Activated naive CD4-positive, alpha-beta T cell treated with anti-CD3 and anti-CD28 coated beads for 36 hours (primary cell): ENCODE measurements at regions not wholly inside any gene's neighbourhood (a gene's known extent, or its start where the extent isn't known, plus 50 kb on each side); places are given as distances from the start of the nearest gene placed in this dataset.

Experiments
- CTCF ChIA-PET: fragments of 350-600 bp; sonication (Branson Sonifier 250); formaldehyde crosslinking; loops from one replicate; lab custom pipeline; 2021; ENCODE audit warnings: antibody characterized with exemption; lab: Charles Lee
- DNase-seq: peaks from one replicate; pipeline ENCODE4 v3.0.0-alpha.2; 2020
- H3K27ac Mint-ChIP-seq: one replicate; pipeline ENCODE4 v1.8.0; 2021; ENCODE audit warnings: mild to moderate bottlenecking, mixed read lengths
- H3K27me3 Mint-ChIP-seq: one replicate; pipeline ENCODE4 v1.8.0; 2021; ENCODE audit warnings: low read depth, mixed read lengths
- H3K36me3 Mint-ChIP-seq: one replicate; pipeline ENCODE4 v1.8.0; 2021; ENCODE audit warnings: low read depth, mixed read lengths
- H3K4me1 Mint-ChIP-seq: one replicate; pipeline ENCODE4 v1.8.0; 2021; ENCODE audit warnings: low read depth, mixed read lengths
- H3K4me3 Mint-ChIP-seq: one replicate; pipeline ENCODE4 v1.8.0; 2021; ENCODE audit warnings: mild to moderate bottlenecking, moderate library complexity, mixed read lengths
- H3K9me3 Mint-ChIP-seq: one replicate; pipeline ENCODE4 v1.8.0; 2021; ENCODE audit warnings: mixed read lengths
- intact Hi-C: fragments of 100-400 bp; cut with micrococcal nuclease; formaldehyde crosslinking; loops from one replicate; pipeline ENCODE4 v1.15.1; 2023

DNA sequence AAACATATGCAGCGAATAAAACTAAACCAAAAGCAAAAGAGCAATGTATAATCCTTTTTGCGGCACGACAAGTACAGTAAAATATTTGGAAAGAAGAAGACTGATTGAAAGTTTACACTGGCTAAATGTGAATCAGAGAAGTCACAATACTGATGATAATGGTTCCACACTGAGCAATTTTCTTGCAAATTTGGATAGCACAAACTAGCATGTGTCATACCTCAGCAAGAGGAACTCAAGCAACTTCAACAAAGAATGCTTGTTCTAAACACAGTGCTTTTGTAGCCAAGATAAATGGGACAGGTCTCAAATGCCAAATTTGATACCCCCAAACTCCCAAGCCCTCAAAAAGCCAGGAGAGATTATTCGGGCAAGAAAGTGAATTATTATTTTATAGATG, 839.1 kb downstream of the GALC start:
- intact Hi-C loops, result no loop called here
- no peak overlapping the region for H3K27ac Mint-ChIP-seq
- H3K4me3 Mint-ChIP-seq, result no peak overlapping the region
- no peaks in the 10 kb centered on the region for H3K4me1 Mint-ChIP-seq
- CTCF ChIA-PET, result no interaction called here
- H3K9me3 Mint-ChIP-seq, result peaks cover 5% of the 10 kb centered on the region
- no peaks in the 10 kb centered on the region for H3K27me3 Mint-ChIP-seq
- no peak for DNase-seq
- no peaks in the 10 kb centered on the region for H3K36me3 Mint-ChIP-seq

DNA sequence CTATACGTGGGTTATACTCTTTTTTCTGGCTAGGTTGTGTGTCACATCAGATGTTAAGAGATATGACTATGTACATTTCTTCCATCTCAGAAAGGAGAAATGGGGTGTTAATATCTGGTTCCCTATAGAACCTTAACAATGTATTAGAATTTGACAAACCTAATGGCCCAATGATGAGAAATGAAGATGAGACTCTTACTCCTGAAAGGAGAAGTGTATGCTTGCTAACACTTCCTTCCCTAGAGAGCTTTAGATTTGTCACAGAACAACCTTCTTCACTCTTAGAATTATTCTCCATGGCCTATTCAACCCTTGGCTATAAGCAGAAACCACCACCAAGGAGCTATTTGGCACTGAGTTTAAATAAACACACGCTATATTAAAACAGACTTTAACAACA, 839.6 kb downstream of the GALC start:
- Mint-ChIP-seq H3K27me3 (no peaks in the 10 kb centered on the region), H3K4me3 (no peak overlapping the region), H3K36me3 (no peaks in the 10 kb centered on the region), H3K4me1 (no peaks in the 10 kb centered on the region), H3K9me3 (peaks cover 5% of the 10 kb centered on the region), H3K27ac (no peak overlapping the region)
- CTCF ChIA-PET, result no interaction called here
- no peak for DNase-seq
- intact Hi-C loops, result no loop called here

DNA sequence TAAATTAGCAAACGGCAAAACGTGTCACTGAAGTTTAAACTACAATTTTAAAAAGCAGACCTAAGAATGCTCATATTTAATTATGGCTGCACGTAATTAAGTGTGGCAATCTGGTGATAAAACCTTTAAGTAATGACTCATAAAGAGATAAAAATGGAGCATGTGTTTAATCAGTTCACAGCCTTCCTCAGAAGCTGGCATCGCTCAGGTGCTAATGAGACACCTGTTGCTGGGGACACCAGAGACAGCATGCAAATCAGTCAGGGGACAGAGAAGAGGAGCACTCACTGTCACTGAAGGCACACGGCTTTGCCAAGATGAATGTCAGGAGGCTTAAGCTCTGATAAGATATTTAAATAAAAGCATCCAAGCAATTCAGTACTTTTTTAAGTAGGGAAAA, 840.3 kb downstream of the GALC start:
- no peaks in the 10 kb centered on the region for H3K27me3 Mint-ChIP-seq
- H3K4me3 Mint-ChIP-seq, result no peak overlapping the region
- no peaks in the 10 kb centered on the region for H3K36me3 Mint-ChIP-seq
- no peaks in the 10 kb centered on the region for H3K4me1 Mint-ChIP-seq
- CTCF ChIA-PET, result interaction anchor here (0.7 kb wide), 1 partner anchor 37 kb away, joined by 5 read pairs; no protein-coding TSS in a partner anchor
- intact Hi-C loops, result no loop called here
- peaks cover 3% of the 10 kb centered on the region for H3K9me3 Mint-ChIP-seq
- H3K27ac Mint-ChIP-seq, result no peak overlapping the region
- no peak for DNase-seq

DNA sequence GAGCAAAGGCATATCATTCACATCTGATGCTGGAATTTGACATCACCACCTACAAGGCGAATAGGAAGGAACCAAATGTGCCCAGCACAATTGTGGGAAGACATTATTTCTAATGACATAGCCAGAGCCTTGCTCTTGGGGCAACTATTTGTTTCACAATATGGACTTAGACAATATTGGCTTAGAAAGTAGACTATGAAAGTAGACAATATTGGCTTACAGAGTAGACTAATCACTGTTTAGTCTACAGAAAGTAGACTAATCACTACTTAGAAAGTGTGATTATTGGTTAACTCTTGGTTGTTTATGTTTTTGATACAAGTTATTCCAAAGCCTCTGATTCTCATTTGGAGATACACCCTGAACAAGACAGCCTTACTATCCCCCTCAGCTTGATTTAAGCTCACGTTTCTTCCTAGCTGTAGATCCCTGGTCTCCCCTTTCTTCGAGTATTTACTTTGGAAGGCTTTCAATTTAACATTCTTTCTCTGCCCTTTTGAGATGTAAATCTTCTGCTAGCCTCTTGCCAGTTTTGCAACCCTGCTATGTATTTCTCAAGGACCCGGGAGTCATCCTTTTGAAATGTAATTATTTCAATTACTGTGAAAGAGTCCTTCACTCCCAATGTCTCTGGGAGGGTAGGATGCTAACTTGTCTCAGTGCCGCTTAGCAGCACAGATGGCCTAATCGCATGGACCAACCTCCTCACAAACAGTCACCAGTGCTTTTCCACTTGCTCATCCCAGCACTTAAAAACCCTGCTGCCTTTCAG, 843.2 kb downstream of the GALC start:
- Mint-ChIP-seq H3K9me3 (peaks cover 3% of the 10 kb centered on the region), H3K27ac (no peak overlapping the region), H3K4me1 (no peaks in the 10 kb centered on the region), H3K36me3 (no peaks in the 10 kb centered on the region), H3K4me3 (no peak overlapping the region), H3K27me3 (no peaks in the 10 kb centered on the region)
- CTCF ChIA-PET, result no interaction called here
- intact Hi-C loops, result no loop called here
- no peak for DNase-seq

DNA sequence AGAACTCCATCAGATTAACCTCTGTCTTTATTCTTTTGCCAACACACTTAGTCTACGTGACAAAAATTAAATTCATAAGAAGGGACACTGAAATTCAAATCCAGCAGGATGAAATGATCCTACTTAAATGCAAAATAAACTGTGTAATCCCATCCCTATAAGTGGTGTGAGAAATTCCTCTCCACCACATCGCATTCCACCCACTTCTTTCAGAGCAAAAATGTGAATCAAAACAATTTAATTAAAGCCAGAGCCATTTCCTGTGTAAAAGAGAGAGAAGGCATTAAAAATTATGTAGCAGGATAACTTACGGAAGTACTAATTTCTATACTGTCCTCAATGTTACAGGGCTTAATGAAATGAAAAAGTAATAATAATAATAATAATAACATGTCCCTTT, 844.3 kb downstream of the GALC start:
- intact Hi-C loops, result no loop called here
- Mint-ChIP-seq H3K9me3 (peaks cover 3% of the 10 kb centered on the region), H3K4me1 (no peaks in the 10 kb centered on the region), H3K4me3 (no peak overlapping the region), H3K27ac (no peak overlapping the region), H3K36me3 (no peaks in the 10 kb centered on the region), H3K27me3 (no peaks in the 10 kb centered on the region)
- CTCF ChIA-PET, result no interaction called here
- DNase-seq, result no peak

DNA sequence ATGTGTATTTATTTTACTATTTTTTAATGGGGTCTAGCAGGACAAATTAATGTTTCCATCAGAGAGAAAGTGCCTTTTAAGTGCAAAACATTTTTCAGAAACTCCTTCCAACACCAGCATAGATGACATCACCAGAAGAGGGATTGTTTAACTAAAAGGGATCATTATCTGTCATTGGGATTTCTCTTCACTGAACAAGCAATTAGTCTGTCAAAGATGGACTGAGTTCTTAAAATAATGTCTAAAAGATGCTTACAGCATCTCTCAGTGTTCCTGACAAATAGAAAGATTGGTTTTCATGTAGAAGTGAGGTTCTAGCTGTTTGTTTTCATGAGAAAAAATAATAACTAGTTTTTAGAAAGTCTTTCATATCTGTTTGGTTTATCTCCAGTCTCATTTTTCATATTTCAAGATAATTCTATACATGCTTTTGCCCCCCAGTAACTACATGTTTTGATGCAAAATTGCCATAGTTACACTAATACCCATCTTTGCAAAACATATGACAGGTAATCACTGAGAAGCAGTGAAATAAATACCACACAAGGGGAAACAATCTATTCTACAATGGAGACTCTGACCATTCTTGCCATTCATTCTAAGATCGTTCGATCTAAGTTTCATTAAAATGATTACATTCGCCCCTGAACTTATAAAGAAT, 850.3 kb downstream of the GALC start:
- Mint-ChIP-seq H3K4me3 (no peak overlapping the region), H3K4me1 (no peaks in the 10 kb centered on the region), H3K9me3 (no peaks in the 10 kb centered on the region), H3K27ac (no peak overlapping the region), H3K36me3 (no peaks in the 10 kb centered on the region), H3K27me3 (no peaks in the 10 kb centered on the region)
- CTCF ChIA-PET, result no interaction called here
- intact Hi-C loops, result no loop called here
- DNase-seq, result no peak

DNA sequence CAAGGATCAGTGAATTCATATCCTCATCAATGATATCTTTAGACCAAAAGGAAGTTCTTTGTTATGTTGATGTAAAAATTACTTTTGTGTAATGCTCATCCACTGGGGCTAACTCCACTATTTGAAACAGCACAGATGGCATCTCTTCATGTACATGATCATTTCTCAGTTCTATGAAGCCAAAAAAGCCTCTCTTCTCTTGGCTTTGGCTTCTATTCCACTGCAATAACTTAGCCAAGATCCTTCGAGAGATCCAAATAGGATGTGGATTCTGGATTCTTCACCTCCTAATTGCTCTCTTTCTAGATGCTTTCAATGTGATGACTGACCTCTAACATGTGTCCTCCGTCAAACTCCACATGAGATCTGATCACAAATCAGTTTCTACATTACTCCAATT, 851.2 kb downstream of the GALC start:
- Mint-ChIP-seq H3K27ac (no peak overlapping the region), H3K4me3 (no peak overlapping the region), H3K4me1 (no peaks in the 10 kb centered on the region), H3K9me3 (no peaks in the 10 kb centered on the region), H3K36me3 (no peaks in the 10 kb centered on the region), H3K27me3 (no peaks in the 10 kb centered on the region)
- DNase-seq, result no peak
- CTCF ChIA-PET, result no interaction called here
- intact Hi-C loops, result no loop called here

DNA sequence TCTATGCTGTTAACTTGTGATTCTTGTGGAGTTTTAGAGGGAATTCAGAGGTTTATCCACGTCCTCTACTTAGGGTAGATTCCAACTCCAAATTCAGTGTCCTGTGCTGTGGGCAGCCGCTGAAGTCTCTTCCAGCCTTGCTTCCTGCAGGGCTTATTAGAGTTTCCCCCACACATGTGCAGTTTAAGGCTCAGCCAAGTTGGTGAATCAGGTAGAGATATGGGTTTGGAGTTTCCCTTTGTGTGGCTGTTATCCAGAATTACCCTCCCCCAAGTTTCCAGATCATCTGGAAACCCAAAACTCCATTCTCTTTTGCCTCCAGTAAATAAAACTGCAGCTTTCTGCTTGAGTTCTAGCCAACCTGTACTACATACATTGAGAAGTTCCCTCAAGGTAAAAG, 853.7 kb downstream of the GALC start:
- H3K4me3 Mint-ChIP-seq, result no peak overlapping the region

DNA sequence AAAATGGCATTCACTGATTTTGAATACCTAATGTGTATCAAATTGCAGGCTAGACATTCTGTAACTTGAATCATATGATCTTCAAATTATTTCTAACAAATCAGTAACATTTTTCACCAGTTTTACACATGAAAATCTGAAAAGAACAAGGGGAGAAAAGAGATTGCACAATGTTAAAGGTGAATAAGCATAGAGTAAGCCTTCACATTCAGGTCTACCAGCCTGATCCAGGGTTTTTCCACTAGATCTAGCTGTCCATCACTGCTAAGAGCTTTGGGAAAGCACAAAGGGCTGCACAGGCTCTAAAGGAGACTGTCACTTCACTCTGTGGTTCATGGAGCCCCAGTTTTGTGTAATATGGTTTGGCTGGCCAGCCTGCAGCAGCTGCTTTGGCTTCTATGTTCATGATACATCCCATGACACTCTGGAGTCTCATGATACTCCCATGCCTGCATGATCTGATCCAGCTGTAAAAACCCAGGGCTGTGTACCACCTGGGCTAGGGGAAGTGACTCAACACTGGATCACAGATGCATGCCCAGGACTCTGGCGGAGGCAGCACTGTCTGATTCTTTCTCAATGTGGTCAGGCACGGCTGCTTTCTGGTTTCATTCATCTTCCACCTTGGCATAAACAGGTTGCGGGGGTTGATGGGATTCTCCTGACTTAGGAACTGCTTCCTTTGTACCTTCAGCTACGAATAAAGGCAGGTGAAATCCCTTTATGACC, 859.7 kb downstream of the GALC start:
- CTCF ChIA-PET, result no interaction called here
- Mint-ChIP-seq H3K4me3 (no peak overlapping the region), H3K27me3 (no peaks in the 10 kb centered on the region), H3K27ac (no peak overlapping the region), H3K4me1 (no peaks in the 10 kb centered on the region), H3K36me3 (no peaks in the 10 kb centered on the region), H3K9me3 (no peaks in the 10 kb centered on the region)
- intact Hi-C loops, result no loop called here
- DNase-seq, result no peak

More for the DNA sequence above, 853.7 kb downstream of the GALC start:
- Mint-ChIP-seq H3K36me3 (no peaks in the 10 kb centered on the region), H3K27ac (no peak overlapping the region), H3K9me3 (no peaks in the 10 kb centered on the region), H3K27me3 (no peaks in the 10 kb centered on the region), H3K4me1 (no peaks in the 10 kb centered on the region)
- intact Hi-C loops, result no loop called here
- no peak for DNase-seq
- CTCF ChIA-PET, result no interaction called here

DNA sequence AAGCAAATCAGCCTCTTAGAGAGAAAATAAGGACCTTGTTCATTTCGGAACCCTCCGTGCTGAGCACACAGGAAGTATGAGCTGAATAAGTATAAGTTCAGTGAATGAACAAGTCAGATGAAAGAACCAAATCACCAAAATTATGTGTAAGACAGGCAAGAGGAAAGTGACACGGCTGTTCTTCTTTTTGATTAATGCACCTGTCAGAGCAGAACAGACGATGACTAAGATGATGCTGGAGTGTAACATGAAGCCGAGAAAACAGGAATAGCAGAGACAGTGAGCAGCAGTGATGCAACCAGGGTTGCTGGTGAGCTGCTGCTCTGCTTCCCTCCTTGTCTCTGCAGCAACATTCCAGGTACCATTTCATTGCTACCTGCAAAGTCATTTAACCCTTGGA, 861.1 kb downstream of the GALC start:
- no peaks in the 10 kb centered on the region for H3K27me3 Mint-ChIP-seq
- no peak overlapping the region for H3K4me3 Mint-ChIP-seq
- H3K9me3 Mint-ChIP-seq, result no peaks in the 10 kb centered on the region
- intact Hi-C loops, result no loop called here
- no peaks in the 10 kb centered on the region for H3K4me1 Mint-ChIP-seq
- no peak for DNase-seq
- no peaks in the 10 kb centered on the region for H3K36me3 Mint-ChIP-seq
- no peak overlapping the region for H3K27ac Mint-ChIP-seq
- CTCF ChIA-PET, result no interaction called here

DNA sequence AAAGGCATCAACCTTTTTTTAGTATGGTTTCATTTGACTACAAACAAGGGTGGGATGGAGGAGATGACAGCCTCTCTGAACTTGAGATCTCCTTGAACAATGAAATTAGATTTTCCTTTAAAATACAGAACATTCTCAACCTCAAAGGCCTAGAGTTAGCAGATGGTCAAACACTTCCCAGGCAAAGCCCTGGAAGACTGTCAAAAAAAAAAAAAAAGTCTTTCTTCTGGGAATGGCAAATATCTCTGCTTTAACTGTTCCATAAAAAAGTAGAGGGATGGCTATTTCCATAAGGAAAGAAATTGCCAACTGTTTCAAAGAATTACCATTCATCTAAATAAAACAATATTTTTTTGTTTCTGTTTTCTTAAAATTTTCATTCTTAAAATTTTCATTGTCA, 870.8 kb downstream of the GALC start:
- CTCF ChIA-PET, result no interaction called here
- Mint-ChIP-seq H3K27ac (no peak overlapping the region), H3K9me3 (peaks cover 3% of the 10 kb centered on the region), H3K27me3 (no peaks in the 10 kb centered on the region), H3K4me1 (no peaks in the 10 kb centered on the region), H3K4me3 (no peak overlapping the region), H3K36me3 (no peaks in the 10 kb centered on the region)
- intact Hi-C loops, result no loop called here
- no peak for DNase-seq

DNA sequence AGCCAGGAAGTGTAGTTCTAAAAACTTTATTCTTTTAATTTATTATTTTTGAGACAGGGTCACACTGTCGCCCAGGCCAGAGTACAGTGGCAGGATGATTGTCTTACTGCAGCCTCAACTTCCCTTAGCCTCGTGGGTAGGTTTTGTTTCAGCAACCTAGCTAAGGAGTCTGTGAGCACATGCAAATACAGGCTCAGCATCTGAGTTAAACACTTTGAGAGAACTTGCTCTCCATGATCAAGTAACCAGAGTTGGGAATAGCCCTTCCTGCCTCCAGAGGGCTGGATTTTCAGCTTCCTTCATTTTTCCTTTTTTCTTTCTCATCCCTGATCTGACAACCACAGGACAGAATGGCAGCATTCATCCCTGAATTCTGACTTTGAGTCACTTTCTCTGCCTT, 871.3 kb downstream of the GALC start:
- Mint-ChIP-seq H3K27ac (no peak overlapping the region), H3K9me3 (peaks cover 3% of the 10 kb centered on the region), H3K27me3 (no peaks in the 10 kb centered on the region), H3K4me1 (no peaks in the 10 kb centered on the region), H3K36me3 (no peaks in the 10 kb centered on the region), H3K4me3 (no peak overlapping the region)
- DNase-seq, result no peak
- intact Hi-C loops, result no loop called here
- CTCF ChIA-PET, result no interaction called here

DNA sequence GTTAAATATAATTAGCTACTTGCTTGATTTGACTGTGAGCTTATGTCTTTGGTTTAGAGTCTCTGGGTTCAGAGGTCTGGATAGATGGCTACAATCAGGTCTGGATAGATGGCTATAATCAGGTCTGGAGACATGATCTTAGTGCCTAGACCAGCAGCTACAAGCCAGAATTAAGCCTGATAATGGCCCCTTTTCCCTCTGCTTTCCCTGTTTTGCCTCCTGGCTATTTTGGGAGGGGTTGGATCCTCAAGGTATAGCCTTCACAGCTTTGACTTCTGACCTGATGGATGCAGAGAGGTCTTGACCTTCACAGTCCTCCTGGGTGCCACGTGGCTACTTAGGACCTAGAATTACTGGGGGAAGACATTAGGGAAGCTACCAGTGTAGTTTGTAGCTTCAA, 877.7 kb downstream of the GALC start:
- Mint-ChIP-seq H3K4me1 (no peaks in the 10 kb centered on the region), H3K4me3 (no peak overlapping the region), H3K9me3 (peaks cover 1% of the 10 kb centered on the region), H3K27ac (no peak overlapping the region), H3K36me3 (no peaks in the 10 kb centered on the region), H3K27me3 (no peaks in the 10 kb centered on the region)
- intact Hi-C loops, result no loop called here
- no peak for DNase-seq
- CTCF ChIA-PET, result interaction anchor here (0.6 kb wide), 1 partner anchor 37 kb away, joined by 5 read pairs; no protein-coding TSS in a partner anchor
